Nephron progenitor cell (in vitro differentiated cells): ENCODE measurements at regions not wholly inside any gene's neighbourhood (a gene's known extent, or its start where the extent isn't known, plus 50 kb on each side); places are given as distances from the start of the nearest gene placed in this dataset.

Source experiments
- DNase-seq: peaks from one replicate; pipeline ENCODE4 v3.0.0; 2021
- H3K27ac Mint-ChIP-seq: 2 replicates; pipeline ENCODE4 v1.8.0; 2021; ENCODE audit warnings: mild to moderate bottlenecking, moderate library complexity, mixed read lengths
- H3K27me3 Mint-ChIP-seq: 2 replicates; pipeline ENCODE4 v1.8.0; 2021; ENCODE audit warnings: mild to moderate bottlenecking, low read depth, mixed read lengths; ENCODE audit not compliant: poor library complexity
- H3K36me3 Mint-ChIP-seq: 2 replicates; pipeline ENCODE4 v1.8.0; 2021; ENCODE audit warnings: low read depth, mixed read lengths
- H3K4me1 Mint-ChIP-seq: 2 replicates; pipeline ENCODE4 v1.8.0; 2021; ENCODE audit warnings: mixed read lengths
- H3K4me3 Mint-ChIP-seq: 2 replicates; pipeline ENCODE4 v1.8.0; 2021; ENCODE audit warnings: mild to moderate bottlenecking, moderate library complexity, mixed read lengths
- H3K9me3 Mint-ChIP-seq: 2 replicates; pipeline ENCODE4 v1.8.0; 2021; ENCODE audit warnings: mild to moderate bottlenecking, moderate library complexity, mixed read lengths
- CTCF ChIP-seq: fragments of 200-600 bp; sonication (generic); IDR thresholded peaks from 2 replicates; pipeline ENCODE4 v1.5.0; 2021; ENCODE audit warnings: antibody characterized with exemption

- Mint-ChIP-seq H3K9me3 (no peaks in the 10 kb centered on the region), H3K4me1 (peaks cover 5% of the 10 kb centered on the region), H3K27ac (no peak overlapping the region), H3K36me3 (no peaks in the 10 kb centered on the region), H3K4me3 (no peak overlapping the region), H3K27me3 (no peaks in the 10 kb centered on the region)
- TF ChIP-seq CTCF = no peak
- no peak for DNase-seq
These were observed 936.9 kb downstream of the EFNB2 start for GRCh38 chr13:105598529-105598928.

- Mint-ChIP-seq H3K4me1 (peaks cover 5% of the 10 kb centered on the region), H3K9me3 (no peaks in the 10 kb centered on the region), H3K4me3 (no peak overlapping the region), H3K27ac (no peak overlapping the region), H3K36me3 (no peaks in the 10 kb centered on the region), H3K27me3 (no peaks in the 10 kb centered on the region)
- DNase-seq = no peak
- TF ChIP-seq CTCF = no peak
These were observed 937.9 kb downstream of the EFNB2 start for GRCh38 chr13:105597573-105597972.

- no peaks in the 10 kb centered on the region for H3K36me3 Mint-ChIP-seq
- no peak overlapping the region for H3K4me3 Mint-ChIP-seq
These were observed 940.0 kb downstream of the EFNB2 start for GRCh38 chr13:105595471-105595870.

GRCh38 chr13:105591277-105591676 is 944.2 kb downstream of the EFNB2 start:
- Mint-ChIP-seq H3K9me3 (no peaks in the 10 kb centered on the region), H3K27me3 (no peaks in the 10 kb centered on the region), H3K4me3 (no peak overlapping the region), H3K36me3 (no peaks in the 10 kb centered on the region), H3K4me1 (peaks cover 4% of the 10 kb centered on the region), H3K27ac (no peak overlapping the region)
- TF ChIP-seq CTCF = no peak
- DNase-seq = no peak

More at GRCh38 chr13:105595471-105595870, 940.0 kb downstream of the EFNB2 start:
- Mint-ChIP-seq H3K27ac (no peak overlapping the region), H3K27me3 (no peaks in the 10 kb centered on the region), H3K9me3 (no peaks in the 10 kb centered on the region), H3K4me1 (peaks cover 5% of the 10 kb centered on the region)
- no peak for TF ChIP-seq CTCF
- no peak for DNase-seq

- DNase-seq = no peak
- Mint-ChIP-seq H3K36me3 (no peaks in the 10 kb centered on the region), H3K4me3 (no peak overlapping the region), H3K27ac (no peak overlapping the region), H3K9me3 (no peaks in the 10 kb centered on the region), H3K27me3 (no peaks in the 10 kb centered on the region), H3K4me1 (peaks cover 4% of the 10 kb centered on the region)
- TF ChIP-seq CTCF = no peak
These were observed 947.7 kb downstream of the EFNB2 start for GRCh38 chr13:105587786-105588185.

- TF ChIP-seq CTCF = no peak
These were observed 955.4 kb downstream of the EFNB2 start for GRCh38 chr13:105579821-105580710.

More at GRCh38 chr13:105579821-105580710, 955.4 kb downstream of the EFNB2 start:
- H3K9me3 Mint-ChIP-seq = peaks cover 27% of the 10 kb centered on the region
- DNase-seq = no peak
- no peak overlapping the region for H3K27ac Mint-ChIP-seq
- peaks cover 5% of the 10 kb centered on the region for H3K4me1 Mint-ChIP-seq
- no peaks in the 10 kb centered on the region for H3K36me3 Mint-ChIP-seq
- no peak overlapping the region for H3K4me3 Mint-ChIP-seq
- no peaks in the 10 kb centered on the region for H3K27me3 Mint-ChIP-seq
